ENCODE measurements at regions not wholly inside any gene's neighbourhood (a gene's known extent, or its start where the extent isn't known, plus 50 kb on each side); places are given as distances from the start of the nearest gene placed in this dataset.

GRCh38 chr2:57758686-57759085, 287.9 kb upstream of the VRK2 start:
- Histone ChIP-seq H3K4me3 (ENCODE audit: low read length) (no peak overlapping the region), H3K9ac (ENCODE audit: low read length) (no peak overlapping the region), H3K79me2 (ENCODE audit: low read length) (no peaks in the 10 kb centered on the region), H4K20me1 (ENCODE audit: low read length) (no peaks in the 10 kb centered on the region), H3F3A (ENCODE audit: low read length, unreplicated experiment) (no peaks in the 10 kb centered on the region), H3K9me2 (replicated peaks; ENCODE audit: low read length) (no peaks in the 10 kb centered on the region), H3K27me3 (ENCODE audit: low read length) (no peaks in the 10 kb centered on the region), H2AFZ (ENCODE audit: low read length) (no peak overlapping the region), H3K9me3 (ENCODE audit: low read length) (no peaks in the 10 kb centered on the region), H3K36me3 (ENCODE audit: low read depth, low read length) (no peaks in the 10 kb centered on the region), H3K4me1 (ENCODE audit: insufficient read depth, low read length) (peaks cover 23% of the 10 kb centered on the region), H3K4me2 (ENCODE audit: low read length) (no peak overlapping the region), H3K27ac (ENCODE audit: low read length) (no peak overlapping the region)
- DNase-seq (no peak), ATAC-seq (no peak)
- ChIA-PET CTCF (interaction anchor here (2.1 kb wide), 1 partner anchor 147 kb away, joined by 7 read pairs; no protein-coding TSS in a partner anchor), POLR2A (ENCODE audit: unreplicated experiment) (no interaction called here)
- intact Hi-C loops (cut with micrococcal nuclease) = loop anchor here (1.0 to 5.0 kb wide), 2 partner anchors 374 to 813 kb away; no protein-coding TSS in a partner anchor
- BruUV-seq (replicated peaks) = no TSS peak
- TF ChIP-seq EZH2phosphoT487 (IDR thresholded peaks at IDR 0.05; ENCODE audit: borderline replicate concordance, low read length) (no peak), CTCF (conservative IDR thresholded peaks at IDR 0.05; ENCODE audit: low read depth, low read length) (no peak), EZH2 (IDR thresholded peaks at IDR 0.05; ENCODE audit: low read length, unreplicated experiment) (no peak)

GRCh38 chr2:57759131-57759530, 287.5 kb upstream of the VRK2 start:
- CTCF ChIA-PET = interaction anchor here (2.1 kb wide), 1 partner anchor 147 kb away, joined by 7 read pairs; no protein-coding TSS in a partner anchor
- DNase-seq = no peak
- no TSS peak for BruUV-seq (replicated peaks)
- POLR2A ChIA-PET (ENCODE audit: unreplicated experiment) = no interaction called here
- Histone ChIP-seq H2AFZ (ENCODE audit: low read length) (peak overlapping the region; percentile 77; the same call in 1 of the 2 replicates), H3K27ac (ENCODE audit: low read length) (no peak overlapping the region), H3K4me3 (ENCODE audit: low read length) (peak overlapping the region; percentile 45; the same call in 1 of the 2 replicates), H3K4me1 (ENCODE audit: insufficient read depth, low read length) (peaks cover 23% of the 10 kb centered on the region), H3K4me2 (ENCODE audit: low read length) (peak overlapping the region; percentile 76), H4K20me1 (ENCODE audit: low read length) (no peaks in the 10 kb centered on the region), H3K9me2 (replicated peaks; ENCODE audit: low read length) (no peaks in the 10 kb centered on the region), H3F3A (ENCODE audit: low read length, unreplicated experiment) (no peaks in the 10 kb centered on the region), H3K27me3 (ENCODE audit: low read length) (no peaks in the 10 kb centered on the region), H3K9ac (ENCODE audit: low read length) (no peak overlapping the region), H3K9me3 (ENCODE audit: low read length) (no peaks in the 10 kb centered on the region), H3K36me3 (ENCODE audit: low read depth, low read length) (no peaks in the 10 kb centered on the region), H3K79me2 (ENCODE audit: low read length) (no peaks in the 10 kb centered on the region)
- TF ChIP-seq CTCF (conservative IDR thresholded peaks at IDR 0.05; ENCODE audit: low read depth, low read length) (no peak), EZH2phosphoT487 (IDR thresholded peaks at IDR 0.05; ENCODE audit: borderline replicate concordance, low read length) (no peak), EZH2 (IDR thresholded peaks at IDR 0.05; ENCODE audit: low read length, unreplicated experiment) (no peak)
- ATAC-seq = no peak
- intact Hi-C loops (cut with micrococcal nuclease) = loop anchor here (1.0 to 5.0 kb wide), 2 partner anchors 373 to 812 kb away; no protein-coding TSS in a partner anchor

- H3K27me3 ChIP-seq (ENCODE audit: low read length) = no peaks in the 10 kb centered on the region
- H3K9me2 ChIP-seq (replicated peaks; ENCODE audit: low read length) = no peaks in the 10 kb centered on the region
- H3K9me3 ChIP-seq (ENCODE audit: low read length) = no peaks in the 10 kb centered on the region
- ATAC-seq (peak; percentile 96), DNase-seq (peak; percentile 93)
- no TSS peak for BruUV-seq (replicated peaks)
- no peaks in the 10 kb centered on the region for H3F3A ChIP-seq (ENCODE audit: low read length, unreplicated experiment)
- H3K9ac ChIP-seq (ENCODE audit: low read length) = peak overlapping the region; percentile 58
- H3K79me2 ChIP-seq (ENCODE audit: low read length) = no peaks in the 10 kb centered on the region
- peaks cover 23% of the 10 kb centered on the region for H3K4me1 ChIP-seq (ENCODE audit: insufficient read depth, low read length)
- peak overlapping the region; percentile 54 for H3K27ac ChIP-seq (ENCODE audit: low read length)
- peak; percentile 95 for TF ChIP-seq CTCF (conservative IDR thresholded peaks at IDR 0.05; ENCODE audit: low read depth, low read length)
- no peak for TF ChIP-seq EZH2phosphoT487 (IDR thresholded peaks at IDR 0.05; ENCODE audit: borderline replicate concordance, low read length)
- TF ChIP-seq EZH2 (IDR thresholded peaks at IDR 0.05; ENCODE audit: low read length, unreplicated experiment) = no peak
- H3K4me3 ChIP-seq (ENCODE audit: low read length) = peak overlapping the region; percentile 45; the same call in 1 of the 2 replicates
- H3K36me3 ChIP-seq (ENCODE audit: low read depth, low read length) = no peaks in the 10 kb centered on the region
- H2AFZ ChIP-seq (ENCODE audit: low read length) = peak overlapping the region; percentile 77
- H3K4me2 ChIP-seq (ENCODE audit: low read length) = peak overlapping the region; percentile 76
- POLR2A ChIA-PET (ENCODE audit: unreplicated experiment) = interaction anchor here (0.6 kb wide), 1 partner anchor 696 kb away, joined by 3 read pairs; no protein-coding TSS in a partner anchor
- CTCF ChIA-PET = interaction anchor here (0.6 to 2.1 kb wide), 7 partner anchors 122 to 1267 kb away, joined by 3 to 7 read pairs (median 3); no protein-coding TSS in a partner anchor
- intact Hi-C loops (cut with micrococcal nuclease) = loop anchor here (1.0 to 5.0 kb wide), 8 partner anchors 105 to 811 kb away; partner anchors contain the start of gene VRK2
- no peaks in the 10 kb centered on the region for H4K20me1 ChIP-seq (ENCODE audit: low read length)
Measured at GRCh38 chr2:57759822-57760300, 286.7 kb upstream of the VRK2 start.
